HL-60 (cell line): ENCODE measurements at regions not wholly inside any gene's neighbourhood (a gene's known extent, or its start where the extent isn't known, plus 50 kb on each side); places are given as distances from the start of the nearest gene placed in this dataset.

Experiments used
- POLR2AphosphoS5 ChIP-seq: IDR thresholded peaks from 2 replicates; pipeline ENCODE4 v1.6.1; 2012; ENCODE audit warnings: low read depth
- SPI1 ChIP-seq: IDR thresholded peaks from 2 replicates; pipeline ENCODE4 v1.6.1; 2012; ENCODE audit warnings: low read depth, mild to moderate bottlenecking, borderline replicate concordance
- TF ChIP-seq, protein P1 (sequence below): IDR thresholded peaks from one replicate; pipeline ENCODE4 v1.5.1; 2011; ENCODE audit warnings: low read length, control low read depth, inconsistent platforms; ENCODE audit not compliant: insufficient read depth
- TF ChIP-seq, protein P2 (sequence below): IDR thresholded peaks from 2 replicates; pipeline ENCODE4 v1.6.1; 2012; ENCODE audit warnings: low read depth; ENCODE audit not compliant: insufficient replicate concordance

DNA sequence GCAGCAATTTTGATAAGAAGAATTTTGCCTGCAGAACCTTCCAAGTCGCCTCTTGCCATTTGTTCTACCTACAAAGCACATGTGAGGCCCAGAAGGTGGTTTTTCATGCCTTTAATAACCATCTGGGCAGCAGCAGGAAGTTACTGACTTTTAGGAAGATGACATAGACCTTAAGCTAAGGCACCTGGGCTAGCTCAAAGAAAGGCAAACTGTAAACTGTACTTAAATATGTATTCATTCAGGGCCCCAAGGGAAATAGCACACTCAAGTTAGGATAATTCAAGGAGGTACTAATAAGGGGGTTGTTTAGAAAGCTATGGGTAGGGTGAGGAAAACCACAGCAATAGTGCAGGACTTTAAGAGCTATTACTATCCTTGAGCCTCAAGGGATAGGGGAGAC lies 57.3 kb upstream of the HSPB3 start:
- TF ChIP-seq, protein P1, sequence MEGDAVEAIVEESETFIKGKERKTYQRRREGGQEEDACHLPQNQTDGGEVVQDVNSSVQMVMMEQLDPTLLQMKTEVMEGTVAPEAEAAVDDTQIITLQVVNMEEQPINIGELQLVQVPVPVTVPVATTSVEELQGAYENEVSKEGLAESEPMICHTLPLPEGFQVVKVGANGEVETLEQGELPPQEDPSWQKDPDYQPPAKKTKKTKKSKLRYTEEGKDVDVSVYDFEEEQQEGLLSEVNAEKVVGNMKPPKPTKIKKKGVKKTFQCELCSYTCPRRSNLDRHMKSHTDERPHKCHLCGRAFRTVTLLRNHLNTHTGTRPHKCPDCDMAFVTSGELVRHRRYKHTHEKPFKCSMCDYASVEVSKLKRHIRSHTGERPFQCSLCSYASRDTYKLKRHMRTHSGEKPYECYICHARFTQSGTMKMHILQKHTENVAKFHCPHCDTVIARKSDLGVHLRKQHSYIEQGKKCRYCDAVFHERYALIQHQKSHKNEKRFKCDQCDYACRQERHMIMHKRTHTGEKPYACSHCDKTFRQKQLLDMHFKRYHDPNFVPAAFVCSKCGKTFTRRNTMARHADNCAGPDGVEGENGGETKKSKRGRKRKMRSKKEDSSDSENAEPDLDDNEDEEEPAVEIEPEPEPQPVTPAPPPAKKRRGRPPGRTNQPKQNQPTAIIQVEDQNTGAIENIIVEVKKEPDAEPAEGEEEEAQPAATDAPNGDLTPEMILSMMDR: no peak
- TF ChIP-seq SPI1 (no peak), POLR2AphosphoS5 (no peak)
- TF ChIP-seq, protein P2, sequence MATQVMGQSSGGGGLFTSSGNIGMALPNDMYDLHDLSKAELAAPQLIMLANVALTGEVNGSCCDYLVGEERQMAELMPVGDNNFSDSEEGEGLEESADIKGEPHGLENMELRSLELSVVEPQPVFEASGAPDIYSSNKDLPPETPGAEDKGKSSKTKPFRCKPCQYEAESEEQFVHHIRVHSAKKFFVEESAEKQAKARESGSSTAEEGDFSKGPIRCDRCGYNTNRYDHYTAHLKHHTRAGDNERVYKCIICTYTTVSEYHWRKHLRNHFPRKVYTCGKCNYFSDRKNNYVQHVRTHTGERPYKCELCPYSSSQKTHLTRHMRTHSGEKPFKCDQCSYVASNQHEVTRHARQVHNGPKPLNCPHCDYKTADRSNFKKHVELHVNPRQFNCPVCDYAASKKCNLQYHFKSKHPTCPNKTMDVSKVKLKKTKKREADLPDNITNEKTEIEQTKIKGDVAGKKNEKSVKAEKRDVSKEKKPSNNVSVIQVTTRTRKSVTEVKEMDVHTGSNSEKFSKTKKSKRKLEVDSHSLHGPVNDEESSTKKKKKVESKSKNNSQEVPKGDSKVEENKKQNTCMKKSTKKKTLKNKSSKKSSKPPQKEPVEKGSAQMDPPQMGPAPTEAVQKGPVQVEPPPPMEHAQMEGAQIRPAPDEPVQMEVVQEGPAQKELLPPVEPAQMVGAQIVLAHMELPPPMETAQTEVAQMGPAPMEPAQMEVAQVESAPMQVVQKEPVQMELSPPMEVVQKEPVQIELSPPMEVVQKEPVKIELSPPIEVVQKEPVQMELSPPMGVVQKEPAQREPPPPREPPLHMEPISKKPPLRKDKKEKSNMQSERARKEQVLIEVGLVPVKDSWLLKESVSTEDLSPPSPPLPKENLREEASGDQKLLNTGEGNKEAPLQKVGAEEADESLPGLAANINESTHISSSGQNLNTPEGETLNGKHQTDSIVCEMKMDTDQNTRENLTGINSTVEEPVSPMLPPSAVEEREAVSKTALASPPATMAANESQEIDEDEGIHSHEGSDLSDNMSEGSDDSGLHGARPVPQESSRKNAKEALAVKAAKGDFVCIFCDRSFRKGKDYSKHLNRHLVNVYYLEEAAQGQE: no peak
